ENCODE measurements at regions not wholly inside any gene's neighbourhood (a gene's known extent, or its start where the extent isn't known, plus 50 kb on each side); places are given as distances from the start of the nearest gene placed in this dataset.
"Not testable (repeated sequence)": the region's sequence is repeated elsewhere in the genome, so short reads cannot be mapped to it uniquely, and the experiment has no call there.

DNA sequence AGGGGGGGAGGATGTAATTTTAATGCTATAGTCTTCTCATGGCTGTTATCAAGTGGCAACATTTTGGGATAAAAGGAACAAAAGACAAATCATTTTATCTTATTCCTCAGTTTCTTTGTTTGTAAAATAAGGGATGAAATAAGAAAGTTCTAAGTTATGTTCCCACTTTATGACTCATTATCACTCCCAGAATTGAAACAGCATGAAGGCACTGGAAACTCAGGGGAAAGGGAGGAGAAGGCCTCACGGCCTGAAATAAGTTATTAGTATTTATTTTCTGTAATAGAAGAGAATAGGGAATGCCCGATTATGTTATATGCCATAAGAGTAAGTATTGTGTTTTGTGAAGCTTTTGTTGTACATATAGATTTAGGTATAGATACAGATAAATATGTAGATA lies 85.0 kb upstream of the NAMPT start:
- DNase-seq (ENCODE audit: low spot score) (no peak), ATAC-seq (ENCODE audit: insufficient number of reproducible peaks, low FRiP score, low read depth) (no peak)
- Histone ChIP-seq H3K27me3 (replicated peaks; ENCODE audit: insufficient read depth) (no peaks in the 10 kb centered on the region), H3K9me3 (no peaks in the 10 kb centered on the region), H3K27ac (no peak overlapping the region), H3K36me3 (no peaks in the 10 kb centered on the region), H3K4me1 (ENCODE audit: control insufficient read depth in 1 of 2, low read depth in 2 of 2) (no peaks in the 10 kb centered on the region), H3K4me3 (no peak overlapping the region)
- no peak for TF ChIP-seq CTCF (IDR thresholded peaks at IDR 0.05)

DNA sequence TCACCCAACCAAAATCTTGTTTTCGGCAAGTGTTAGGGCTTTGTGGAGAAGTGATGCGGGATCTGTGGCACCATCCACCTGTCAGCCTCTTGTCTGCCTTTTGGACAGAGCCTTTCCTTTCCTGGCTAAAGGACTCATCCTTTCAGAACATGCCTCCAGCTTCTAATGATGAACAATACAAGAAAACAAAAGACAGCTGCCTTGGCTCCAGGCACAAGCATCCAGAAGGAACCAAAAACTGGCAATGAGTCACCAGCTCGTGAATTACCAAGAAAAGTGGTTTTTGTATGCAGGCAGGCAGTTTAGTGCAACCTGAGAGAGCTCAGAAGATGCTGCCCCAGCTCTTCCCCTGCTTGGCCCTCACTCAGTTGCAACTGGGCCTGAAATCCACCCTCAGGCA lies 84.6 kb upstream of the NAMPT start:
- no peaks in the 10 kb centered on the region for H3K36me3 ChIP-seq
- no peaks in the 10 kb centered on the region for H3K9me3 ChIP-seq
- no peak for DNase-seq (ENCODE audit: low spot score)
- no peak overlapping the region for H3K4me3 ChIP-seq
- no peaks in the 10 kb centered on the region for H3K27me3 ChIP-seq (replicated peaks; ENCODE audit: insufficient read depth)
- ATAC-seq (ENCODE audit: insufficient number of reproducible peaks, low FRiP score, low read depth), result no peak
- no peak for TF ChIP-seq CTCF (IDR thresholded peaks at IDR 0.05)
- H3K27ac ChIP-seq, result no peak overlapping the region
- H3K4me1 ChIP-seq (ENCODE audit: control insufficient read depth in 1 of 2, low read depth in 2 of 2), result no peaks in the 10 kb centered on the region

- no peak for ATAC-seq (ENCODE audit: insufficient number of reproducible peaks, low FRiP score, low read depth)
- Histone ChIP-seq H3K9me3 (no peaks in the 10 kb centered on the region), H3K4me1 (ENCODE audit: control insufficient read depth in 1 of 2, low read depth in 2 of 2) (no peaks in the 10 kb centered on the region), H3K36me3 (no peaks in the 10 kb centered on the region), H3K4me3 (no peak overlapping the region), H3K27ac (no peak overlapping the region), H3K27me3 (replicated peaks; ENCODE audit: insufficient read depth) (no peaks in the 10 kb centered on the region)
- no peak for TF ChIP-seq CTCF (IDR thresholded peaks at IDR 0.05)
- DNase-seq (ENCODE audit: low spot score), result no peak
Measured at GRCh38 chr7:106367664-106368063, 82.9 kb upstream of the NAMPT start.

GRCh38 chr7:106367018-106367420 lies 82.2 kb upstream of the NAMPT start:
- DNase-seq (ENCODE audit: low spot score) (no peak), ATAC-seq (ENCODE audit: insufficient number of reproducible peaks, low FRiP score, low read depth) (no peak)
- H3K9me3 ChIP-seq, result no peaks in the 10 kb centered on the region
- no peak overlapping the region for H3K4me3 ChIP-seq
- H3K36me3 ChIP-seq, result no peaks in the 10 kb centered on the region
- H3K27ac ChIP-seq, result no peak overlapping the region
- no peaks in the 10 kb centered on the region for H3K4me1 ChIP-seq (ENCODE audit: control insufficient read depth in 1 of 2, low read depth in 2 of 2)
- no peaks in the 10 kb centered on the region for H3K27me3 ChIP-seq (replicated peaks; ENCODE audit: insufficient read depth)
- no peak for TF ChIP-seq CTCF (IDR thresholded peaks at IDR 0.05)

- DNase-seq (ENCODE audit: low spot score) (no peak), ATAC-seq (ENCODE audit: insufficient number of reproducible peaks, low FRiP score, low read depth) (no peak)
- H3K4me1 ChIP-seq (ENCODE audit: control insufficient read depth in 1 of 2, low read depth in 2 of 2), result no peaks in the 10 kb centered on the region
- TF ChIP-seq CTCF (IDR thresholded peaks at IDR 0.05), result no peak
- H3K9me3 ChIP-seq, result no peaks in the 10 kb centered on the region
- no peaks in the 10 kb centered on the region for H3K27me3 ChIP-seq (replicated peaks; ENCODE audit: insufficient read depth)
- H3K4me3 ChIP-seq, result no peak overlapping the region
- H3K36me3 ChIP-seq, result no peaks in the 10 kb centered on the region
- no peak overlapping the region for H3K27ac ChIP-seq
Measured at GRCh38 chr7:106365252-106366005, 80.6 kb upstream of the NAMPT start.

DNA sequence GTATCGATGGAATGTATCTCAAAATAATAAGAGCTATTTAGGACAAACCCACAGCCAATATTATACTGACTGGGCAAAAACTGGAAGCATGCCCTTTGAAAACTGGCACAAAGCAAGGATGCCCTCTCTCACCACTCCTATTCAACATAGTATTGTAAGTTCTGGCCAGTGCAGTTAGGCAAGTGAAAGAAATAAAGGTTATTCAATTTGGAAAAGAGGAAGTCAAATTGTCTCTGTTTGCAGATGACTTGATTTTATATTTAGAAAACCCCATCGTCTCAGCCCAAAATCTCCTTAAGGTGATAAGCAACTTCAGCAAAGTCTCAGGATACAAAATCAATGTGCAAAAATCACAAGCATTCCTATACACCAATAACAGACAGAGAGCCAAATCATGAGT lies 77.7 kb upstream of the NAMPT start:
- H3K27me3 ChIP-seq (replicated peaks; ENCODE audit: insufficient read depth); ATAC-seq (ENCODE audit: insufficient number of reproducible peaks, low FRiP score, low read depth); H3K36me3 ChIP-seq; DNase-seq (ENCODE audit: low spot score); H3K4me3 ChIP-seq; H3K9me3 ChIP-seq; H3K27ac ChIP-seq: not testable (repeated sequence)
- H3K4me1 ChIP-seq (ENCODE audit: control insufficient read depth in 1 of 2, low read depth in 2 of 2), result peaks cover 8 to 13% of the 10 kb centered on the region in 2 donors

Data from thoracic aorta (tissue), 2 donors.